MM.1S (cell line): ENCODE measurements at regions not wholly inside any gene's neighbourhood (a gene's known extent, or its start where the extent isn't known, plus 50 kb on each side); places are given as distances from the start of the nearest gene placed in this dataset.

Source experiments
- CTCF ChIP-seq: fragments of 300-600 bp; sonication (generic); IDR thresholded peaks from 2 replicates; pipeline ENCODE4 v1.5.1; 2016; ENCODE audit warnings: antibody characterized with exemption, low read length, mixed read lengths
- EZH2 ChIP-seq: fragments of 300-600 bp; sonication (generic); optimal IDR thresholded peaks from 2 replicates; pipeline ENCODE3; 2017; ENCODE audit warnings: low read depth, mild to moderate bottlenecking, antibody characterized with exemption, low read length, mixed read lengths
- EZH2phosphoT487 ChIP-seq: fragments of 300-600 bp; sonication (generic); IDR thresholded peaks from 2 replicates; pipeline ENCODE4 v1.6.1; 2018; ENCODE audit warnings: antibody characterized with exemption, low read length

GRCh38 chr6:119493980-119494379 lies 144.4 kb upstream of the MAN1A1 start:
- TF ChIP-seq CTCF: no peak
- TF ChIP-seq EZH2phosphoT487: no peak
- TF ChIP-seq EZH2: no peak
